ENCODE measurements at regions not wholly inside any gene's neighbourhood (a gene's known extent, or its start where the extent isn't known, plus 50 kb on each side); places are given as distances from the start of the nearest gene placed in this dataset.

- Mint-ChIP-seq H3K9me3 (ENCODE audit: unreplicated experiment) (peaks cover 7% of the 10 kb centered on the region), H3K4me1 (ENCODE audit: insufficient read depth, unreplicated experiment) (no peaks in the 10 kb centered on the region), H3K36me3 (ENCODE audit: insufficient read depth, unreplicated experiment) (no peaks in the 10 kb centered on the region), H3K27ac (ENCODE audit: low read depth, unreplicated experiment) (no peak overlapping the region), H3K27me3 (ENCODE audit: insufficient read depth, unreplicated experiment) (no peaks in the 10 kb centered on the region), H3K4me3 (ENCODE audit: unreplicated experiment) (no peak overlapping the region)
- no peak for TF ChIP-seq CTCF (IDR thresholded peaks at IDR 0.05; ENCODE audit: unreplicated experiment)
- CTCF ChIA-PET: interaction anchor here (0.6 kb wide), 1 partner anchor 68 kb away, joined by 5 read pairs; no protein-coding TSS in a partner anchor
- no TSS peak for BruUV-seq (replicated peaks)
- POLR2A ChIA-PET: no interaction called here
- DNase-seq (ENCODE audit: unreplicated experiment): no peak
- intact Hi-C loops (cut with micrococcal nuclease): no loop called here
Measured at GRCh38 chr12:18207266-18207665, 54.1 kb upstream of the PIK3C2G start.

GRCh38 chr12:18206198-18206597 lies 55.1 kb upstream of the PIK3C2G start:
- no peak overlapping the region for H3K4me3 Mint-ChIP-seq (ENCODE audit: unreplicated experiment)
- H3K27ac Mint-ChIP-seq (ENCODE audit: low read depth, unreplicated experiment): no peak overlapping the region
- no peak for DNase-seq (ENCODE audit: unreplicated experiment)
- H3K27me3 Mint-ChIP-seq (ENCODE audit: insufficient read depth, unreplicated experiment): no peaks in the 10 kb centered on the region
- ChIA-PET CTCF (no interaction called here), POLR2A (no interaction called here)
- H3K4me1 Mint-ChIP-seq (ENCODE audit: insufficient read depth, unreplicated experiment): no peaks in the 10 kb centered on the region
- intact Hi-C loops (cut with micrococcal nuclease): no loop called here
- peaks cover 4% of the 10 kb centered on the region for H3K9me3 Mint-ChIP-seq (ENCODE audit: unreplicated experiment)
- no TSS peak for BruUV-seq (replicated peaks)
- no peak for TF ChIP-seq CTCF (IDR thresholded peaks at IDR 0.05; ENCODE audit: unreplicated experiment)
- no peaks in the 10 kb centered on the region for H3K36me3 Mint-ChIP-seq (ENCODE audit: insufficient read depth, unreplicated experiment)

- Mint-ChIP-seq H3K27ac (ENCODE audit: low read depth, unreplicated experiment) (no peak overlapping the region), H3K9me3 (ENCODE audit: unreplicated experiment) (no peaks in the 10 kb centered on the region), H3K4me3 (ENCODE audit: unreplicated experiment) (no peak overlapping the region), H3K36me3 (ENCODE audit: insufficient read depth, unreplicated experiment) (no peaks in the 10 kb centered on the region), H3K4me1 (ENCODE audit: insufficient read depth, unreplicated experiment) (no peaks in the 10 kb centered on the region), H3K27me3 (ENCODE audit: insufficient read depth, unreplicated experiment) (no peaks in the 10 kb centered on the region)
- no peak for TF ChIP-seq CTCF (IDR thresholded peaks at IDR 0.05; ENCODE audit: unreplicated experiment)
- DNase-seq (ENCODE audit: unreplicated experiment): no peak
- BruUV-seq (replicated peaks): no TSS peak
- ChIA-PET POLR2A (no interaction called here), CTCF (no interaction called here)
- intact Hi-C loops (cut with micrococcal nuclease): no loop called here
Measured at GRCh38 chr12:18204053-18204452, 57.3 kb upstream of the PIK3C2G start.

- intact Hi-C loops (cut with micrococcal nuclease): no loop called here
- BruUV-seq (replicated peaks): no TSS peak
- no peak for TF ChIP-seq CTCF (IDR thresholded peaks at IDR 0.05; ENCODE audit: unreplicated experiment)
- Mint-ChIP-seq H3K4me1 (ENCODE audit: insufficient read depth, unreplicated experiment) (no peaks in the 10 kb centered on the region), H3K27ac (ENCODE audit: low read depth, unreplicated experiment) (no peak overlapping the region), H3K4me3 (ENCODE audit: unreplicated experiment) (no peak overlapping the region), H3K27me3 (ENCODE audit: insufficient read depth, unreplicated experiment) (no peaks in the 10 kb centered on the region), H3K36me3 (ENCODE audit: insufficient read depth, unreplicated experiment) (no peaks in the 10 kb centered on the region), H3K9me3 (ENCODE audit: unreplicated experiment) (no peaks in the 10 kb centered on the region)
- no peak for DNase-seq (ENCODE audit: unreplicated experiment)
- ChIA-PET POLR2A (no interaction called here), CTCF (no interaction called here)
Measured at GRCh38 chr12:18192119-18192518, 69.2 kb upstream of the PIK3C2G start.

Measured in MCF 10A (cell line).